ENCODE measurements at regions not wholly inside any gene's neighbourhood (a gene's known extent, or its start where the extent isn't known, plus 50 kb on each side); places are given as distances from the start of the nearest gene placed in this dataset.

GRCh38 chr6:19895866-19896692 lies 58.9 kb downstream of the ID4 start:
- TF ChIP-seq CTCF (conservative IDR thresholded peaks at IDR 0.05; ENCODE audit: low read depth, low read length) (no peak), EZH2 (IDR thresholded peaks at IDR 0.05; ENCODE audit: borderline replicate concordance, low read depth, low read length, poor library complexity, severe bottlenecking) (no peak)
